HG02642 (cell line): ENCODE measurements at regions not wholly inside any gene's neighbourhood (a gene's known extent, or its start where the extent isn't known, plus 50 kb on each side); places are given as distances from the start of the nearest gene placed in this dataset.

Experiments used
- ATAC-seq: cut with Tn5 transposase; IDR thresholded peaks from one replicate; pipeline ENCODE4 v1.9.1; 2021; ENCODE audit warnings: mild to moderate bottlenecking; ENCODE audit not compliant: unreplicated experiment, poor library complexity

DNA sequence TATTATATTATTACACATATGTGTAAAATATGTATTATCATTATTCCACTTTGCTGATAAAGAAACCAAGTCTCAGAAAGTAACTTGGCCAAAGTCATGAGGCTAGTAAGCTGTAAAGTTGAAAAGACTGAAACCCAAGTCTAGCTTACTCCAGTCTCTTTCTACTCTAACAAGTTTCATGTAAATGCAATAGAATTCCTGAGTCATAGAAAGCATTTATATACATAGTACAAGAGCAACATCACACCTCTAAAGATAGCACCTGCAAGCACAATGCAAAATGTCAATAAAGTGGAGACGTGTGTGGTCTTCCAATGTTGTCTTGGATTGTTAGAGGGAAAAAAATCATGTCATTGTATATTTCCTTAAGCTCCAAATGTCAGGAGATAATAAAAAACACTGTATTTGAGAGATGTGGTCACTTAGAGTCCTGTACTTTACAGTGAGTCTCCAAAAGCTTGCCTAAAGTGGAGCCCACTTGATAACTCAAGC, 430.3 kb upstream of the NRP1 start:
- no peak for ATAC-seq

DNA sequence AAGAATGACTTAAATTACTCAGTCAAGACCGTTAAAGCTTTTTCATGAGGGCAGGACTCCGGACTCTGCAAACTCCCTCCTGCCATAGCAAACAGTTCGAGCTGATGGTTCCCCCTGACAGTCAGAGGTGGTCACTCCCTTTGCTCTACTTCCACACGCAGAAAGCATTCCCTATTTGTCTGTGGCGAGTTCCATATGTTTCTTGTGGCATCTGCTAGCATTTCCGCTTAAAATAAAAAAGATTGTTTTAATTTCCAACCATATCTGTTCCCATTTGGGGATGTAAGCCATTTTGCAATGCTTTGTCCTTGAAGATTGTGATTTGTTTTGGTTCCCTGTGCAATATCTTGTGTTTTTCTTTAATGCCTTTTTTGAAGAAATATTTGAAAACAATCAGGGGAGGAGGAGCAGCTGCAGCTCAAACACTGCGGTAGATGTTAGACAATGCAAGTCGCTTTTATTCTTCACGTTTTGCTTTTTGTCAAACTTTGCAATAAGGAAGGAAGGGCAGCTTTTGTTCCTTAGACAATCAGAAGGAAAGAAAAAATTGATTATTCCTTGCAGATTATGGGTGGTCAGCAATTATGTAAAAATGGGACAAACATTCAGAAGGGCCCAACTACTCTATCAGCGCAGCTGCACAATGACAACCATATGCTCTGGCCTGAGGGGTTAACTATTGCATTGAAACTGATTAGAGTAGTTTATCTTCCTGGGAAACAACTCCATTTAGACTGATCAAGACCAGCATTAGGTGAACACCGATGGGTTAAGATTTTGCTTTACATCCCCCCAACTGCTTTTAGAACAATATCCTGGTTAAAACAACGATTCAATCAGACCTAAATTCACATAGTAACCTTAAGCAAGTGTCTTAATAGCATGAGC, 425.8 kb upstream of the NRP1 start:
- no peak for ATAC-seq

- ATAC-seq: no peak
Measured at GRCh38 chr10:33759191-33759590, 424.7 kb upstream of the NRP1 start.

DNA sequence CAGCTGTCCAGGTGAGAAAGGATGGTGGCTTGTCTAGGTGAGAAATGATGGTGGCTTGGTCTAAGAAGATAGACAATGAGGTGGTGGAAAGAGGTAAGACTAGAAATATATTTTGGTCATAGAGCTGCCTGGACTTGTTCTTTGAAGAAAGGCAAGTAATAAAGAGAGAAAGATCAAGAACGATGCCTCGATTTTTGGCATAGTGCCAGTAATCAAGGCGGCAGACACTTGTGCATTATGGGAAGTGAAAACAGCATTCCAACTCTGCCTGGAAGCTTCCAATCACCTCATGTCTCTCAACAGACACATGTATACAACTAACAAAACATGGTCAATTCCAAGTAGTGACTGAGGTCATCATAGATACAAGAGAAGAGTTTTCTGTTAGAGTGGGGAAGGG, 423.8 kb upstream of the NRP1 start:
- ATAC-seq: no peak

DNA sequence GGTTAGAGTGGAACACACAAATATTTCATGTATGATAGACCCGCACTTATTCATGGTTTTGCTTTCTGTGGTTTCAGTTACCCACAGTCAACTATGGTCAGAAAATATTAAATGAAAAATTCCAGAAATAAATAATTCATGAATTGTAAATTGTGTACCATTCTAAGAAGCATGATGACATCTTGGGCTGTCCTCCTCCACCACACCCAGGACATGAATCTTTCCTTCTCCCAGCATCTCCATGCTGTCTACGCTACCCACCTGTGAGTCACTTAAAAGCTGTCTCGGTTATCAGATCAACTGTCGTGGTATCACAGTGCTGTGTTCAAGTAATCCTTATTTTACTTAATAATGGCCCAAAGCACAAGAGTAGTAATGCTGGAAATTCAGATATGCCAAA, 419.6 kb upstream of the NRP1 start:
- ATAC-seq: no peak

DNA sequence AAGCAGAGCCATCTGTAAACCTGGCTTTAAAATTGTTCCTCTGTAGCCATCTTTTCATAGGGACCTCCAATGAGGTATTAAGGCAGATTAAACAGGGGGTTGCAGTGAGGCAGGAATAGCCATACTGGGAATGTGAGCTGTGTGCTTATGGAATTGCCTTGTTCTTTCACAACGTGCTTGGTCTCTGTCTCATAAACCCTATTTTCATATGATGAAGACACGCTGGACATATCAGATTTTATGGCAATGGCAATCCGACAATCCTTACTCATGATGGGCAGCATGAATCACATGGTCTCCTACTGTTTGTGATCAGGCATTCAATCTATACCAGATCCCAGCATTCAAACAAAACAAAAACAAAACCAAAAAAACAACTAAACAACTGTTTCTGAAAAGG, 418.9 kb upstream of the NRP1 start:
- no peak for ATAC-seq

DNA sequence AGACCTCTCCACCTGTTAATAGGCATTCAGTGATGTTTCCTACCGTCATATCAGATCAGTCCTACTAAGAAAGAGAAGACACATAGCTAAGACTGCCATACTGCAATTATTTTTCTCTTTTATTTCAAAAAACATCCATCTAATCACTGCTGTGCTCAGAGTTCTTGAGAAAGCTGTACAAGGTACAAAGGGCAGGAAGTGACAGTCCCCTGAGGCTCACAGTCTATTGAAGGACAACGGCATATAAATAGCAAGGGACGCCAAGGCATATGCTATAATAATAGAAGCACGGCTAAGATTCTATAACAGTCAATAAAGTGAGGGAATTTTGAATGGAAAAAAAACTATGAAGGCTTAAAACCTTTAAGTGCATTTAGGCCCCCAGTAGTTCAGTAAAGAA, 415.3 kb upstream of the NRP1 start:
- no peak for ATAC-seq

GRCh38 chr10:33749067-33749735, 414.7 kb upstream of the NRP1 start:
- ATAC-seq: no peak

DNA sequence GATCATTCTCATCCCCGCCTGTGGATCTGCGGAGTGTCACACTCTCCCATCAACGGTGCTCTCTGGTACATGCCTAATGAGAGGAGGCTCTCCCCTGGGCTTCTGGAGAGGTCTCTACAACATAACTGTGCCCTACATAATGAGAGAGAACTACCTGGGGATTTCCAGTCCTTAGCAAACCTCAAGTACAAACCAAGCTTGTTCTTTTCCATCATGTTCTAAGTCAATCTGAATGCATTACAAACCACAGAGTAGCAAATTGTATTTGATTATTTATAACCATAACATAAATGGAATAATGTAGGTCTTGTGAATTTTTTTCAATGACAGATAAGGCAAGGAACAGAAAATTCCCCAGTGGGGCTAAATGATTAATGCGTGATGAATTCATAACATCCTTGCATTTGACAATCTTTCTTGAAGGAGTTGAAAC, 412.4 kb upstream of the NRP1 start:
- ATAC-seq: no peak

GRCh38 chr10:33746186-33746585, 411.7 kb upstream of the NRP1 start:
- ATAC-seq: no peak

DNA sequence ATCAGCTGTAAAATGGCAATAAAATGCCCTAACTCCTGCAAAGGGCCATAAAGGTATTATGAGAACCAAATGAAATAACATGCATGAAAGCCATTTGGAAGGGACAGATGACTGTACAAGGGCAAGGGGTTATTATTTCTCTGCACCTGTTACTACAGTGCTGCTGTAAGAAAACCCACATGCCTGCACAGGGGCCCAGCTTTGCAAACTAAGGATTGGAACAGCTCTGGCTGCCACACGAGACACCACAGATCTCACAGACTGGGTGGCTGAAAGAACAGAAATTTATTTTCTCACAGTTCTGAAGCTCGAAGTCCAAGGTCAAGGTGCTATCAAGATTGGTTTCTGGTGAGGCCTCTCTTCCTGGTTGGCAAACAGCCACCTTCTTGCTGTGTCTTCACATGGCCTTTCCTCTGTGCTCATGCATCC, 409.0 kb upstream of the NRP1 start:
- ATAC-seq: no peak

GRCh38 chr10:33739031-33739430, 404.6 kb upstream of the NRP1 start:
- ATAC-seq: no peak

DNA sequence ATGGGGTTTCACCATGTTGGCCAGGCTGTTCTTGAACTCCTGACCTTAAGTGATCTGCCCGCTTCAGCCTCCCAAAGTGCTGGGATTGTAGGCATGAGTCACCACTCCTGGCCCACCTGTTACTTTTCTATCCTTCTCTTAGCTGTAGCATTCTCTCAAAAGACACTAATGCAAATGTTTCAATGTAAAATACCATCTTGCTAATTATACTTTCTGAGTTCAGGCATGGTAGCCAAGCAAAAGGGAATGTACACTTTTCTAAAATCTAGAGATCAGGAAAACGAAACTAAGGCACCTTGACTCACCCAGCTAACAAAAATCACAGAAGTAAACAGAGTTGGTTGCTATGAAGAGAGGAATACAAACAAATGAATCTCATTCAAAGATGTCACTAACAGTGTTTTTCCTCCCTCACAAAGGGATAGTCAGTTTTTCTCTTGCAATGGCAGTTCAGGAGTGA, 401.0 kb upstream of the NRP1 start:
- no peak for ATAC-seq

DNA sequence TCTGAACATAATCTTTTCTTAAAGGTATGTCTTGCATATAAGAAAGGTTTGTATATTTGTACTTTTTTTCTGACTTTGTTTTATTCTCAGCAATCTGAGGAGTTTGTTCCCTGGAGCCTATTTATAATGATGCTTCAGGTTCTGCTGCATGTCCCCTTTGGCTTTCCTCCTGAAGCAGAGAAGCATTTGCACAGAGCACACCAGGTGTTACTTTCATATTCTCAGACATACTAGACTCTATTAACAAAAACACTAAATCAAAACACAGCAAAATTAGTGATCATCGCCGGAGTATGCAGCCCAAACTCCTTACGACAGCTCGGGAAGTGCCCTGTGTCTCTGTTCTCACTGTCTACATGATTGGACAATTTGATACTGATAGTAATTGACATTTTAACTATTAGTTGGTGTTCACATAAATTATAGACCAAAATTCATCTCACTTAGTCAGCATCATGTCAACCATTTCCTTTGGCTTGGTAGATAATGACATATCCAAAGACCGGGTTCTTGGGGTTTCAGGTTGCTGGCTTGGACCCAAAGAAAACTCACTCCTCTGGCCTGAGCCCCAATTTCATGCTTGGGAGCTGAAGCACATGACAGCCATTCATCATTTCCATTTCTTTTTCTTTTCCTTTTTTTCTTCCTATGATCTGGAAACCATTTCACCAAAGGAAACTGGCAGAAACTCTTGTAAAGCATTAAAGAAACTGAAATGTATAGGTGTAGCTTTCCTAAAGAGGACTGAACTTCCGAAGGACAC, 400.1 kb upstream of the NRP1 start:
- no peak for ATAC-seq

DNA sequence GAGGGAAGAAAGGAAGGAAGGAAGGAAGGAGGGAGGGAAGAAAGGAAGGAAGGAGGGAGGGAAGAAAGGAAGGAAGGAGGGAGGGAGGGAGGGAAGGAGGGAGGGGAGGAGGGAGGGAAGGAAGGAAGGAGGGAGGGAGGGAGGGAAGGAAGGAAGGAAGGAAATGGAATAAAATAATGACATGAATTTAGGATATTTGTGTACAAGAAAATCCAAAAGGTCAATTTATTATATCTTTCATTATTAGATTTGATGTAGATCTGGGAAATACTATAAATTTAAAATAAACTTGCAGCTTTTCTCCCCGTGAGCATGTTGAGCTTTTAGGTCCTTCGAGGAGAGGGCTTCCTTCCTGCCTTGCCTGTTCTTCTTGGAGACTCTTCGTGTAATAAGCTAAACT, 398.6 kb upstream of the NRP1 start:
- ATAC-seq: no peak

- no peak for ATAC-seq
Measured at GRCh38 chr10:33732161-33732680, 397.8 kb upstream of the NRP1 start.

GRCh38 chr10:33731322-33731721, 396.9 kb upstream of the NRP1 start:
- no peak for ATAC-seq

DNA sequence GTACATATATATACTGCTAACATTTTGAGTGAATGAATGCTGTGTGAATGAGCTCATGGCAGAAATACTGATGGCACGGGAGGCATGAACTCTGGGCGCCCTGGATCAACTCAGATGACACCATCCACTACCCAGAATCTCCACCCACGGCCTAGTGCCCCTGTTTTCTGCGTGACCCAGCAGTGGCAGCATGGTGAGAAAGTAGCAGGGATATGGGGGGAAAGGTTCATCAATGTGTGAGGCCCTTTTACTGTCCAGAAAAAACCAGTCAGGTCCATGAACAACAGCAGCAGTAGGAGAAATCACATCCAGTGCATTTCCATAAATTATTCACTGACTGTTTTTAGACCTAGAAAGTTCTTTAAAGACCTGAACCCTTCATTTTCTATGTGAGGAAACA, 391.0 kb upstream of the NRP1 start:
- ATAC-seq: no peak

GRCh38 chr10:33723181-33723580, 388.7 kb upstream of the NRP1 start:
- no peak for ATAC-seq

GRCh38 chr10:33722067-33722466, 387.6 kb upstream of the NRP1 start:
- ATAC-seq: no peak

DNA sequence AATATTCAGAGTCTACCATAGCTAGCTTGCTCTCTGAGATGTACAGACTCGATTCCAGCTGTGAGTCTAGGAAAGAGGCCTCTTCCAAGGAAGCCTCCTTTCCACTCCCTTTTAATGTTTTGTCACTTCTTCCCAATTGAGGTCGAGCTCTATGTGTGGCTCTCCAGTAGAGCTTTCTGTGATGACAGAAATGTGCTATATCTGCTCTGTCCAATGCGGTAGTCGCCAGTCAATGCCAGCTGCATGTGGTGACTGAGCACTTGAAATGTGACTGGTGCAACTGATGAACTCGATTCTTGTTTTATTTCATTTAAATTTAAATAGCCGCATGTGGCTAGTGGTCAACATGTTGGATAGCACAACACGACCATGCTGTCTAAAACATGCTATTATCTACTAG, 387.0 kb upstream of the NRP1 start:
- no peak for ATAC-seq
